Posterior cingulate gyrus (tissue), 11 donors: ENCODE measurements at regions not wholly inside any gene's neighbourhood (a gene's known extent, or its start where the extent isn't known, plus 50 kb on each side); places are given as distances from the start of the nearest gene placed in this dataset.
A peak's percentile ranks its signal among the peaks of the same experiment; 100 is the strongest.
"Not testable (repeated sequence)": the region's sequence is repeated elsewhere in the genome, so short reads cannot be mapped to it uniquely, and the experiment has no call there.

Source experiments
- DNase-seq, 10 donors: peaks; one replicate each; pipeline versions ENCODE4 v3.0.0 to v3.0.0-alpha.2; 2020 to 2021; ENCODE audit warnings: mixed read lengths in 3 of 10
- intact Hi-C: fragments of 100-400 bp; cut with DNase I; formaldehyde crosslinking; loops from one replicate; pipeline ENCODE4 v1.15.1; 2023

GRCh38 chr3:186454881-186455703, 89.1 kb downstream of the CRYGS start:
- intact Hi-C loops = no loop called here
- DNase-seq = no peak

GRCh38 chr3:186453531-186453930, 90.6 kb downstream of the CRYGS start:
- DNase-seq = no peak
- intact Hi-C loops = no loop called here

DNA sequence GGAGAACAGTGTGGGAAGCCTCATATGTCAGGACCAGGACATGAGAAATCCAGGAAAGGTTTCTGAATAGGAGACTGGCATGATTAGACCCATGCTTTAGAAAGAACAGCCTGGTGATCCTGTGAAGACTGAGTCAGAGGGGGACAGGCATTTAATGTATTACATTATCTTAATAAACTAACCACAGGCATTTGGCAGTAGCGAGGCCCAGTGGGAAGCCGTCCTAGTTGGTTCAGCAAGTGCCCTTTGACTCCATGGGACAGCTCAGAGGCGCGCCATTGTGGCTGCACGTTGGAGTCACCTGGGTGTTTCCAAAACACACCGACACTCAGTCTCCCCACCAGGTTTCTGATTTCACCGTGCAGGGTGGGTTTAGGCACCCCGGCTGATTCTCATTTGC, 90.5 kb upstream of the DGKG start:
- intact Hi-C loops = no loop called here
- no peak for DNase-seq

- intact Hi-C loops = no loop called here
- no peak for DNase-seq
Measured at GRCh38 chr3:186451371-186451770, 89.3 kb upstream of the DGKG start.

DNA sequence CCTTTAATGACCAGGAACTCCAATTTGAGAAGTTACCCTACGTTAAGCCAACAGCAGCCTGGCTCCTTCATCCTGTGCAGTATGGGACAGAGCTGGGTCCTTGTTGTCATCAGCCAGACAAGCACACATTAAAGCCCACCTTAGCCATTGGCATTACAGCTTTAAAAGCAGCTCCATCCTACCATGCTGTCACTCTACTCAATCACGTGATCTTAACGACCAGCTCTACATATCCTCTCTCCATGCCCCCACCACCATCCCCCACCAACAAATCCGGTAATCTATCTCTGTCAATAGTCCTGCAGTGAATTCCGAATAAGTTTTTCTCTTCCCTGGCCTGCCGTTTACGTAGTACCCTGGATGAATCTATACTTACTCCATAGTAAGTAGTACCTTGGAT, 82.9 kb upstream of the DGKG start:
- intact Hi-C loops = no loop called here
- no peak for DNase-seq

- intact Hi-C loops = no loop called here
- DNase-seq = no peak
Measured at GRCh38 chr3:186444288-186444687, 82.3 kb upstream of the DGKG start.

- not testable (repeated sequence) for DNase-seq
Measured at GRCh38 chr3:186442979-186443378, 80.9 kb upstream of the DGKG start.

GRCh38 chr3:186442162-186442561, 80.1 kb upstream of the DGKG start:
- intact Hi-C loops = no loop called here
- DNase-seq = no peak

More at GRCh38 chr3:186442979-186443378, 80.9 kb upstream of the DGKG start:
- intact Hi-C loops = not testable (repeated sequence)

DNA sequence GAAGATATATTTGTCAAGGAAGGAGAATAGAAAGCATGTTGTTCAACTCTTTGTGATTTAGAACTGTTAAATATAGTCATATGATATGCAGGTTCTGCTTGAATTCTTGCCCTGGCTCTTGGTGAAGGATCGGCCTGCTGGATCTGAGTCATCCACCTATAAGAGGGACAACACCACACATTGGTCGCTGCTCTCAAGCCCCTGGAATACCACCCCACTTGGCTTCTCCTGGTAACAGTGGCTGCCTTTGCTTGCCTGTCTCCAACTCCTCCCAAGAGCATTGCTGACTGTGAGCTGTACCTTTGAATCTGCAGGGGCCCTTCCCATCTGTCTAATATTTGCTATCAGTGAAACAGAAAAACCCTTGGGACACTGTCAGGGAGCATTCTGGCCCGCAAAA, 78.9 kb upstream of the DGKG start:
- intact Hi-C loops = no loop called here
- DNase-seq = no peak

GRCh38 chr3:186439725-186440124, 77.7 kb upstream of the DGKG start:
- intact Hi-C loops = no loop called here
- no peak for DNase-seq

- intact Hi-C loops = not testable (repeated sequence)
Measured at GRCh38 chr3:186435332-186435731, 73.3 kb upstream of the DGKG start.

GRCh38 chr3:186432944-186433732, 71.1 kb upstream of the DGKG start:
- intact Hi-C loops = no loop called here
- DNase-seq = no peak

More at GRCh38 chr3:186435332-186435731, 73.3 kb upstream of the DGKG start:
- not testable (repeated sequence) for DNase-seq

DNA sequence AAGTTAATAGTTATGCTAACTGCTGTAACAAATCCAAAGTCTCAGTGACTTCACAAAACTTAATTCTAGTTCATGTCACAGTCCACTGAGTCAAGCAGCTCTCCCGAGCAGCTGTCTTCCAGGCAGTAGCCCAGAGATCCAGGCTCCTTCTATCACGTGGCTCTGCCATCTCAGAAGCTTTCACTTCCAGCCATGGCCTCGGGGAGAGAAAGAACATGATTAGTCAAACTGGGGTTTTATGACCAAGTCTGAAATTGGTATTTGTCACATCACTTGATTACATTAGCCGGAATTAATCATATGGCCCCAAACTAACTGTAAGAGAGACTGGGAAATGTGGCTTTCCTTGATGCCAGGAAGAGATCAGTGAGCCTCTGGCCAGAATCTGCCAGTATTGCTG, 70.2 kb upstream of the DGKG start:
- intact Hi-C loops = no loop called here
- DNase-seq = no peak

- DNase-seq = peak in 3 of 10 donors; percentile 33 to 82 (median 35)
- intact Hi-C loops = no loop called here
Measured at GRCh38 chr3:186427627-186428281, 65.7 kb upstream of the DGKG start.

DNA sequence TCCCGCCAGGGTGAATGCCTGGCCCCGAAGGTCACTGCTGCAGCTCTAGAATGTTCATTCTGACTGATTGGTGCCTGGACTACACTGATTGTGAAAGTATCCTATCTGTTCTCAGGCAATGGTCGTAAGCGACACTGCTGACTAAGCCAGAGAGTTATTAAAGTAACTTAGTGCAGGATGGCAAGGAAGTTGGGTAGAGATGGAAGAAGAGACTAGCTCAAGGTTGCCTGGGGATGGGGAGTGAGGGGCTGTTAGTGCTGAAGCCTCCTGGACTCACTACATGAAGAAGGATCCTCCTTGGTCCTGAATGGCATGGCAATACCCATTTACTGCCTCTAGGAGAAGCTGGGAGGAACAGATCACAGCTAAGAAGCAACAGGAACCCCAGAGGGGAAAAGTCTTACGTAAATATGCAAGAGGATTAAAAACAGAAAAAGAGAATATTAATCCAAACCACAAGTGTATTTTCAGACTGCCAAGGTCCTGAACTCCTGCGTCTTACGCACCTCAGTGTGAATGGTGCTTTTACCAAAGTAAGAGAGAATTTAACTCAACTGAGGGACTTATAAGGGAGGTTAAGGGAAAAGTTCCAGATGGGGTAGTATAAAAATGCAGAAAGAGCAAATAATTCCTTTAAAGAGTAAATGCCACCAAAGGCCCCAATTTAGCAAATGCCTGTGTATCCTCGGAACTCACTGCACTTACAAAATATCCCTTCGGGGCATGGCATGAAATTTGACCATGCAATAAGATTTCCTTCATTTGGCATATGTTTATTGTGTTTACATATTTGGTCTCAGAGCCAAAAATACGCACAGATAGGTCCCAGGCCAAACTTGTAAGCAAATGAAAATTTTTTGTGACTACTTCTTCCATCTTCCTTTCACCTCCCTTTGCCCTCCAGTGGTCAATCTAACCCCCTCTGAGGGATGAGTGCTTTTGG, 64.0 kb upstream of the DGKG start:
- no peak for DNase-seq
- intact Hi-C loops = no loop called here

DNA sequence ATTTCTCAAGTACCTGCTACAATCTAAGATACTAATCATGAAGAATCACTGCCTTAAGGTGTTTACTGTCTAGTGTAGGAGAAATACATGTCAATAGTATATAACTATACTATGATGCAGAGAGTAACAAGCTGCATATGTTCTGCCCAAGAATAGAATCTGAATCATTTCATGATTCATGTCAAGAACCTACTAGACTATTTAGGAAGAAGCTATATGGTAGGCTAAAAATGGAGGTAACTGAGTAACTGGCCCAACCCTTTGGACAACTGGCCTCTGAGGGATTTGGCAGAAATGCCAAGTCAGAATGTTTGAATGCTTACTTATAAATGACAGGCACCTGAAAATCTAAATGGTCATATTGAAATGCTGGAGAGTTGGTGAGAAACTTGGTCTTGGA, 59.9 kb upstream of the DGKG start:
- DNase-seq = no peak
- intact Hi-C loops = no loop called here

- intact Hi-C loops = loop anchor here (10.0 kb wide), 1 partner anchor 54 kb away; the partner anchor contains the start of gene DGKG
- DNase-seq = no peak
Measured at GRCh38 chr3:186418671-186419145, 56.7 kb upstream of the DGKG start.

GRCh38 chr3:186417791-186418190, 55.8 kb upstream of the DGKG start:
- intact Hi-C loops = loop anchor here (10.0 kb wide), 1 partner anchor 53 kb away; the partner anchor contains the start of gene DGKG
- DNase-seq = no peak

- intact Hi-C loops = loop anchor here (10.0 kb wide), 1 partner anchor 50 kb away; the partner anchor contains the start of gene DGKG
- no peak for DNase-seq
Measured at GRCh38 chr3:186414735-186415419, 52.8 kb upstream of the DGKG start.
